Keratinocyte (primary cell): ENCODE measurements at regions not wholly inside any gene's neighbourhood (a gene's known extent, or its start where the extent isn't known, plus 50 kb on each side); places are given as distances from the start of the nearest gene placed in this dataset.

Source experiments
- DNase-seq: peaks from one replicate; pipeline ENCODE4 v3.0.0-alpha.2; 2011; ENCODE audit warnings: low read depth, missing footprints, low spot score
- FAIRE-seq: peaks from 2 replicates; lab custom pipeline; 2011; peaks lifted over from hg19 to GRCh38; lab: Jason Lieb, UNC
- H2AFZ ChIP-seq: 2 replicates; pipeline ENCODE4 v1.6.0; 2012; ENCODE audit warnings: low read length, control low read depth, inconsistent platforms; ENCODE audit not compliant: control insufficient read depth
- H3K27ac ChIP-seq: 2 replicates; pipeline ENCODE4 v1.5.1; 2011; ENCODE audit warnings: low read length; ENCODE audit not compliant: control insufficient read depth, insufficient read depth
- H3K27me3 ChIP-seq: 3 replicates; pipeline ENCODE4 v1.6.0; 2011; ENCODE audit warnings: low read length; ENCODE audit not compliant: control insufficient read depth, insufficient read depth; ENCODE audit errors: extremely low read depth
- H3K36me3 ChIP-seq, 2 experiments: 2 replicates in 1 of 2; 3 replicates in 1 of 2; pipeline ENCODE4 v1.5.1; 2011; ENCODE audit warnings: low read length in 2 of 2, mild to moderate bottlenecking in 1 of 2; ENCODE audit not compliant: control insufficient read depth in 2 of 2, insufficient read depth in 2 of 2; ENCODE audit errors: extremely low read depth in 1 of 2
- H3K4me1 ChIP-seq: 3 replicates; pipeline ENCODE4 v1.5.1; 2011; ENCODE audit warnings: low read length; ENCODE audit not compliant: control insufficient read depth, insufficient read depth; ENCODE audit errors: extremely low read depth
- H3K4me2 ChIP-seq: 3 replicates; pipeline ENCODE4 v1.6.0; 2011; ENCODE audit warnings: low read depth, low read length; ENCODE audit not compliant: control insufficient read depth, insufficient read depth; ENCODE audit errors: extremely low read depth
- H3K4me3 ChIP-seq, 3 experiments: fragments of 200-600 bp in 1 of 3; sonication (generic) in 1 of 3; 2 replicates in 2 of 3; 3 replicates in 1 of 3; pipeline ENCODE4 v1.5.1; 2011 to 2016; ENCODE audit warnings: low read length in 3 of 3, mild to moderate bottlenecking in 3 of 3, control low read depth in 2 of 3, inconsistent platforms in 1 of 3, low read depth in 1 of 3, mixed read lengths in 1 of 3, mixed run types in 1 of 3, moderate library complexity in 1 of 3; ENCODE audit not compliant: control insufficient read depth in 2 of 3, insufficient read depth in 2 of 3; ENCODE audit errors: extremely low read depth in 1 of 3
- H3K79me2 ChIP-seq: 2 replicates; pipeline ENCODE4 v1.6.0; 2012; ENCODE audit warnings: low read length; ENCODE audit not compliant: control insufficient read depth, insufficient read depth
- H3K9ac ChIP-seq: 3 replicates; pipeline ENCODE4 v1.6.0; 2011; ENCODE audit warnings: low read length; ENCODE audit not compliant: control insufficient read depth, insufficient read depth; ENCODE audit errors: extremely low read depth
- H3K9me1 ChIP-seq: 3 replicates; pipeline ENCODE4 v1.6.0; 2011; ENCODE audit warnings: low read length; ENCODE audit not compliant: control insufficient read depth, insufficient read depth; ENCODE audit errors: extremely low read depth
- H3K9me3 ChIP-seq: 2 replicates; pipeline ENCODE4 v1.5.1; 2012; ENCODE audit warnings: low read depth, low read length; ENCODE audit not compliant: control insufficient read depth
- H4K20me1 ChIP-seq: 3 replicates; pipeline ENCODE4 v1.6.0; 2011; ENCODE audit warnings: low read length; ENCODE audit not compliant: control insufficient read depth, insufficient read depth; ENCODE audit errors: extremely low read depth
- CTCF ChIP-seq, 3 experiments: IDR thresholded peaks in 1 of 3; conservative IDR thresholded peaks in 1 of 3; optimal IDR thresholded peaks in 1 of 3; 2 replicates in 2 of 3; 3 replicates in 1 of 3; pipeline versions ENCODE3 to v1.5.1; 2011; ENCODE audit warnings: low read length in 3 of 3, mild to moderate bottlenecking in 3 of 3, moderate library complexity in 2 of 3, control low read depth in 1 of 3, inconsistent platforms in 1 of 3; ENCODE audit not compliant: insufficient read depth in 2 of 3; ENCODE audit errors: extremely low read depth in 1 of 3
- EZH2 ChIP-seq: IDR thresholded peaks from one replicate; pipeline ENCODE4 v1.6.1; 2012; ENCODE audit warnings: inconsistent platforms, mild to moderate bottlenecking, low read length, moderate library complexity
- dilution Hi-C: fragments of 300-500 bp; cut with MboI; formaldehyde crosslinking; loops from one replicate; pipeline ENCODE4 v1.7.0; 2020; ENCODE audit warnings: low sequenced_read_pairs; ENCODE audit not compliant: extremely low pct_ligation_motif_present

GRCh38 chr16:49969091-49970030 is 55.7 kb upstream of the CNEP1R1 start:
- Histone ChIP-seq H3K36me3 (no peaks in the 10 kb centered on the region), H3K9me1 (no peaks in the 10 kb centered on the region), H3K9ac (no peak overlapping the region), H3K27ac (no peak overlapping the region), H2AFZ (no peak overlapping the region), H3K79me2 (no peaks in the 10 kb centered on the region), H4K20me1 (no peaks in the 10 kb centered on the region), H3K4me3 (no peak overlapping the region), H3K4me1 (no peaks in the 10 kb centered on the region), H3K9me3 (no peaks in the 10 kb centered on the region), H3K4me2 (no peak overlapping the region), H3K27me3 (peaks cover 2% of the 10 kb centered on the region)
- DNase-seq (no peak), FAIRE-seq (no peak)
- TF ChIP-seq CTCF (optimal IDR thresholded peaks at IDR 0.05 in 1 of 3, IDR thresholded peaks at IDR 0.05 in 1 of 3, conservative IDR thresholded peaks at IDR 0.05 in 1 of 3; ENCODE audit: extremely low read depth in 1 of 3, insufficient read depth in 2 of 3, low read length in 3 of 3) (no peak), EZH2 (no peak)
- dilution Hi-C loops, result no loop called here

- Histone ChIP-seq H3K79me2 (no peaks in the 10 kb centered on the region), H3K4me2 (no peak overlapping the region), H2AFZ (no peak overlapping the region), H3K36me3 (no peaks in the 10 kb centered on the region), H3K27me3 (peaks cover 2% of the 10 kb centered on the region), H3K27ac (no peak overlapping the region), H3K4me3 (no peak overlapping the region), H3K4me1 (no peaks in the 10 kb centered on the region), H3K9me3 (no peaks in the 10 kb centered on the region), H4K20me1 (no peaks in the 10 kb centered on the region), H3K9ac (no peak overlapping the region), H3K9me1 (no peaks in the 10 kb centered on the region)
- DNase-seq (no peak), FAIRE-seq (no peak)
- TF ChIP-seq CTCF (optimal IDR thresholded peaks at IDR 0.05 in 1 of 3, IDR thresholded peaks at IDR 0.05 in 1 of 3, conservative IDR thresholded peaks at IDR 0.05 in 1 of 3; ENCODE audit: extremely low read depth in 1 of 3, insufficient read depth in 2 of 3, low read length in 3 of 3), result no peak
- TF ChIP-seq EZH2, result no peak
- dilution Hi-C loops, result no loop called here
Measured at GRCh38 chr16:49970797-49971431, 54.1 kb upstream of the CNEP1R1 start.
